T-cell (primary cell): ENCODE measurements at regions not wholly inside any gene's neighbourhood (a gene's known extent, or its start where the extent isn't known, plus 50 kb on each side); places are given as distances from the start of the nearest gene placed in this dataset.
"Not testable (repeated sequence)": the region's sequence is repeated elsewhere in the genome, so short reads cannot be mapped to it uniquely, and the experiment has no call there.

ENCODE experiments used
- ATAC-seq, 4 experiments: fragments of 200-7000 bp in 3 of 4; fragments of 150-1000 bp in 1 of 4; cut with Tn5 transposase; replicated peaks in 1 of 4; 1 replicate in 3 of 4; 2 replicates in 1 of 4; pipeline ENCODE4 v1.10.0; 2021; ENCODE audit warnings: moderate library complexity in 3 of 4, mild to moderate bottlenecking in 2 of 4, moderate number of reproducible peaks in 1 of 4
- CTCF ChIA-PET, 2 donors: fragments of 300-600 bp; sonication (Branson Sonifier 250); formaldehyde crosslinking; loops; one replicate each; lab custom pipeline; 2022; ENCODE audit warnings: antibody characterized with exemption in 2 of 2; lab: Charles Lee
- POLR2A ChIA-PET, 2 donors: fragments of 300-600 bp; sonication (Branson Sonifier 250); formaldehyde crosslinking; loops; one replicate each; lab custom pipeline; 2022; ENCODE audit warnings: antibody characterized with exemption in 2 of 2; lab: Charles Lee
- DNase-seq, 35 experiments: peaks; one replicate each; pipeline versions ENCODE4 v3.0.0 to v3.0.0-alpha.2; 2013 to 2023
- H3K27ac ChIP-seq: one replicate; pipeline ENCODE4 v1.5.1; 2013; ENCODE audit warnings: low read length
- H3K27me3 ChIP-seq, 2 experiments: replicated peaks in 1 of 2; 1 replicate in 1 of 2; 2 replicates in 1 of 2; pipeline versions ENCODE4 v1.6.1 to v1.7.0; 2013; ENCODE audit warnings: low read length in 1 of 2, mixed read lengths in 1 of 2; ENCODE audit not compliant: control insufficient read depth in 2 of 2, insufficient read depth in 2 of 2; ENCODE audit errors: extremely low read depth in 1 of 2
- H3K36me3 ChIP-seq, 2 donors: 1 replicate in 1 of 2; 2 replicates in 1 of 2; pipeline versions ENCODE4 v1.6.1 to v1.7.0; 2013; ENCODE audit warnings: low read length in 1 of 2; ENCODE audit not compliant: control insufficient read depth in 2 of 2, insufficient read depth in 1 of 2; ENCODE audit errors: extremely low read depth in 1 of 2
- H3K4me1 ChIP-seq, 2 experiments: 1 replicate in 1 of 2; 2 replicates in 1 of 2; pipeline versions ENCODE4 v1.6.1 to v1.7.0; 2013; ENCODE audit warnings: low read length in 2 of 2, mixed read lengths in 1 of 2; ENCODE audit not compliant: insufficient read depth in 2 of 2, control insufficient read depth in 1 of 2; ENCODE audit errors: extremely low read depth in 1 of 2
- H3K4me3 ChIP-seq, 2 donors: 1 replicate in 1 of 2; 2 replicates in 1 of 2; pipeline versions ENCODE4 v1.5.1 to v1.7.0; 2013; ENCODE audit warnings: mild to moderate bottlenecking in 2 of 2, low read length in 1 of 2, moderate library complexity in 1 of 2; ENCODE audit not compliant: control insufficient read depth in 1 of 2; ENCODE audit errors: extremely low read depth in 1 of 2
- H3K9me3 ChIP-seq: 2 replicates; pipeline ENCODE4 v1.7.0; 2013
- H3K27ac Mint-ChIP-seq, 2 donors: one replicate each; pipeline ENCODE4 v1.8.0; 2020 to 2021; ENCODE audit warnings: mild to moderate bottlenecking in 2 of 2, mixed read lengths in 2 of 2
- H3K27me3 Mint-ChIP-seq, 2 donors: one replicate each; pipeline ENCODE4 v1.8.0; 2021 to 2022; ENCODE audit warnings: mixed read lengths in 2 of 2
- H3K36me3 Mint-ChIP-seq: one replicate; pipeline ENCODE4 v1.8.0; 2021; ENCODE audit warnings: mixed read lengths
- H3K4me1 Mint-ChIP-seq, 3 donors: one replicate each; pipeline ENCODE4 v1.8.0; 2020 to 2022; ENCODE audit warnings: mixed read lengths in 3 of 3, mild to moderate bottlenecking in 1 of 3
- H3K4me3 Mint-ChIP-seq, 3 donors: one replicate each; pipeline ENCODE4 v1.8.0; 2020 to 2022; ENCODE audit warnings: mild to moderate bottlenecking in 3 of 3, mixed read lengths in 3 of 3, moderate library complexity in 3 of 3
- H3K9me3 Mint-ChIP-seq, 3 donors: one replicate each; pipeline ENCODE4 v1.8.0; 2020 to 2022; ENCODE audit warnings: mixed read lengths in 3 of 3
- WGBS: methylation state at CpG from one replicate; pipeline ENCODE4 v1.1.5; 2013; ENCODE audit warnings: missing lambda C conversion rate; ENCODE audit not compliant: insufficient coverage; 5-methylcytosine and 5-hydroxymethylcytosine counted together

- DNase-seq: peak; percentile 43 to 89 (median 70)
- H3K27me3 Mint-ChIP-seq, POLR2A ChIA-PET, H3K36me3 ChIP-seq, H3K27me3 ChIP-seq, H3K9me3 Mint-ChIP-seq, H3K36me3 Mint-ChIP-seq, H3K9me3 ChIP-seq: not testable (repeated sequence)
- peak overlapping the region; percentile 34 for H3K27ac ChIP-seq
- Mint-ChIP-seq H3K4me1 (peaks cover 64 to 78% (median 76%) of the 10 kb centered on the region in 3 donors), H3K27ac (peak overlapping the region; percentile 96 to 98), H3K4me3 (peak overlapping the region; percentile 69 to 79 (median 73))
- CTCF ChIA-PET: interaction anchor here (0.6 to 2.6 kb wide), 7 partner anchors 13 to 97 kb away, joined by 3 to 11 read pairs (median 3); no protein-coding TSS in a partner anchor
- peak; percentile 53 to 77 (median 69) for ATAC-seq
- peaks cover 23 to 51% of the 10 kb centered on the region in 2 experiments for H3K4me1 ChIP-seq
- H3K4me3 ChIP-seq: peak overlapping the region in 1 of 2 donors; percentile 4
- 4% methylated on average over 16 of the region's 17 CpGs for WGBS
These were observed 58.4 kb upstream of the RNF38 start for GRCh38 chr9:36458430-36458915.

GRCh38 chr9:36457836-36458429 lies 57.9 kb upstream of the RNF38 start:
- 28% methylated on average over 5 of the region's 7 CpGs for WGBS
- Mint-ChIP-seq H3K4me3 (peak overlapping the region; percentile 69 to 79 (median 73)), H3K9me3 (no peaks in the 10 kb centered on the region), H3K27ac (peak overlapping the region; percentile 96 to 98), H3K36me3 (peaks cover 4% of the 10 kb centered on the region), H3K27me3 (no peaks in the 10 kb centered on the region), H3K4me1 (peaks cover 58 to 73% (median 70%) of the 10 kb centered on the region in 3 donors)
- ChIA-PET CTCF (interaction anchor here (0.6 to 2.6 kb wide), 8 partner anchors 13 to 98 kb away, joined by 3 to 11 read pairs (median 3); no protein-coding TSS in a partner anchor), POLR2A (no interaction called here)
- H3K27me3 ChIP-seq: no peaks in the 10 kb centered on the region
- ATAC-seq: peak in 3 of 4 experiments; percentile 5 to 30 (median 9)
- H3K4me3 ChIP-seq: peak overlapping the region in 1 of 2 donors; percentile 4
- DNase-seq: no peak
- peaks cover 23 to 51% of the 10 kb centered on the region in 2 experiments for H3K4me1 ChIP-seq
- no peaks in the 10 kb centered on the region for H3K36me3 ChIP-seq
- H3K27ac ChIP-seq: peak overlapping the region; percentile 34
- H3K9me3 ChIP-seq: no peaks in the 10 kb centered on the region

- Mint-ChIP-seq H3K9me3 (no peaks in the 10 kb centered on the region), H3K4me3 (peak overlapping the region in 2 of 3 donors; percentile 9 to 79), H3K27me3 (no peaks in the 10 kb centered on the region), H3K4me1 (peaks cover 55 to 69% (median 58%) of the 10 kb centered on the region in 3 donors), H3K36me3 (no peaks in the 10 kb centered on the region), H3K27ac (peak overlapping the region; percentile 85 to 98)
- ChIA-PET CTCF (interaction anchor here (0.5 to 2.6 kb wide), 4 partner anchors 8 to 92 kb away, joined by 3 to 11 read pairs (median 3); no protein-coding TSS in a partner anchor), POLR2A (no interaction called here)
- H3K36me3 ChIP-seq: peaks cover 0 to 2% of the 10 kb centered on the region in 2 donors
- H3K4me1 ChIP-seq: peaks cover 23 to 51% of the 10 kb centered on the region in 2 experiments
- no peak for ATAC-seq
- no peaks in the 10 kb centered on the region for H3K27me3 ChIP-seq
- no peak overlapping the region for H3K4me3 ChIP-seq
- H3K9me3 ChIP-seq: no peaks in the 10 kb centered on the region
- DNase-seq: no peak
- WGBS: no CpG with 5 or more reads among the region's 1 CpG
- peak overlapping the region; percentile 34 for H3K27ac ChIP-seq
These were observed 56.5 kb upstream of the RNF38 start for GRCh38 chr9:36456480-36457065.

GRCh38 chr9:36451949-36452348 lies 51.9 kb upstream of the RNF38 start:
- CTCF ChIA-PET: interaction anchor here (0.6 to 1.9 kb wide), 4 partner anchors 30 to 531 kb away, joined by 3 to 6 read pairs (median 5); no protein-coding TSS in a partner anchor
- H3K9me3 Mint-ChIP-seq: no peaks in the 10 kb centered on the region
- H3K36me3 Mint-ChIP-seq: no peaks in the 10 kb centered on the region
- no peak overlapping the region for H3K27ac Mint-ChIP-seq
- no peaks in the 10 kb centered on the region for H3K27me3 Mint-ChIP-seq
- DNase-seq (no peak), ATAC-seq (no peak)
- Histone ChIP-seq H3K4me1 (peaks cover 8 to 32% of the 10 kb centered on the region in 2 experiments), H3K9me3 (no peaks in the 10 kb centered on the region), H3K36me3 (peaks cover 0 to 2% of the 10 kb centered on the region in 2 donors), H3K27me3 (no peaks in the 10 kb centered on the region), H3K4me3 (no peak overlapping the region), H3K27ac (no peak overlapping the region)
- H3K4me1 Mint-ChIP-seq: peaks cover 29 to 47% (median 30%) of the 10 kb centered on the region in 3 donors
- 95% methylated on average over 3 of the region's 3 CpGs for WGBS
- POLR2A ChIA-PET: interaction anchor here in 1 of 2 donors (0.7 kb wide), 1 partner anchor 9 kb away, joined by 13 read pairs; no protein-coding TSS in a partner anchor
- no peak overlapping the region for H3K4me3 Mint-ChIP-seq

GRCh38 chr9:36450110-36450732 lies 50.2 kb upstream of the RNF38 start:
- CTCF ChIA-PET: interaction anchor here (0.5 to 1.6 kb wide), 9 partner anchors 11 to 106 kb away, joined by 3 to 29 read pairs (median 5); no protein-coding TSS in a partner anchor
- Histone ChIP-seq H3K4me3 (no peak overlapping the region), H3K4me1 (peaks cover 0 to 15% of the 10 kb centered on the region in 2 experiments), H3K9me3 (no peaks in the 10 kb centered on the region), H3K27ac (no peak overlapping the region), H3K36me3 (peaks cover 0 to 2% of the 10 kb centered on the region in 2 donors), H3K27me3 (no peaks in the 10 kb centered on the region)
- Mint-ChIP-seq H3K9me3 (no peaks in the 10 kb centered on the region), H3K27ac (no peak overlapping the region), H3K4me3 (no peak overlapping the region), H3K27me3 (no peaks in the 10 kb centered on the region), H3K36me3 (peaks cover 4% of the 10 kb centered on the region), H3K4me1 (peaks cover 26 to 39% (median 27%) of the 10 kb centered on the region in 3 donors)
- WGBS: 90% methylated on average over 2 of the region's 3 CpGs
- POLR2A ChIA-PET: interaction anchor here in 1 of 2 donors (0.6 kb wide), 1 partner anchor 37 kb away, joined by 3 read pairs; no protein-coding TSS in a partner anchor
- ATAC-seq (no peak), DNase-seq (peak in 9 of 35 experiments; percentile 6 to 64 (median 24))
